Neuronal stem cell (in vitro differentiated cells): ENCODE measurements at regions not wholly inside any gene's neighbourhood (a gene's known extent, or its start where the extent isn't known, plus 50 kb on each side); places are given as distances from the start of the nearest gene placed in this dataset.

Experiments used
- DNase-seq: peaks from one replicate; pipeline ENCODE4 v3.0.0-alpha.2; 2013; ENCODE audit warnings: low spot score
- H2AFZ ChIP-seq: one replicate; pipeline ENCODE4 v1.6.1; 2013; ENCODE audit warnings: mild to moderate bottlenecking, low read length, inconsistent platforms
- H2AK5ac ChIP-seq: 2 replicates; pipeline ENCODE4 v1.6.1; 2013; ENCODE audit warnings: low read depth, mild to moderate bottlenecking, inconsistent platforms, low read length, moderate library complexity, mixed read lengths
- H2BK120ac ChIP-seq: 2 replicates; pipeline ENCODE4 v1.6.1; 2013; ENCODE audit warnings: low read depth, mild to moderate bottlenecking, inconsistent platforms, low read length, moderate library complexity, mixed read lengths
- H2BK12ac ChIP-seq: one replicate; pipeline ENCODE4 v1.6.1; 2013; ENCODE audit warnings: low read length, inconsistent platforms
- H2BK15ac ChIP-seq: 2 replicates; pipeline ENCODE4 v1.6.1; 2013; ENCODE audit warnings: mild to moderate bottlenecking, low read length, inconsistent platforms, mixed read lengths
- H2BK5ac ChIP-seq: one replicate; pipeline ENCODE4 v1.6.1; 2013; ENCODE audit warnings: inconsistent platforms, mild to moderate bottlenecking, low read length, moderate library complexity
- H3K14ac ChIP-seq: one replicate; pipeline ENCODE4 v1.6.1; 2013; ENCODE audit warnings: low read length, inconsistent platforms
- H3K18ac ChIP-seq: 2 replicates; pipeline ENCODE4 v1.6.1; 2013; ENCODE audit warnings: low read length, inconsistent platforms
- H3K23ac ChIP-seq: 2 replicates; pipeline ENCODE4 v1.6.1; 2013; ENCODE audit warnings: low read depth, mild to moderate bottlenecking, mixed read lengths, low read length, inconsistent platforms; ENCODE audit not compliant: poor library complexity
- H3K27ac ChIP-seq: replicated peaks from 3 replicates; pipeline ENCODE4 v1.5.1; 2013; ENCODE audit warnings: low read length, inconsistent platforms
- H3K27me3 ChIP-seq, 3 experiments: 2 replicates each; pipeline ENCODE4 v1.6.1; 2013; ENCODE audit warnings: low read length in 3 of 3, mild to moderate bottlenecking in 2 of 3, inconsistent platforms in 1 of 3, low read depth in 1 of 3, mixed read lengths in 1 of 3, moderate library complexity in 1 of 3; ENCODE audit not compliant: control insufficient read depth in 3 of 3, insufficient read depth in 3 of 3
- H3K36me3 ChIP-seq, 2 donors: replicated peaks in 1 of 2; 2 replicates each; pipeline ENCODE4 v1.6.1; 2013; ENCODE audit warnings: low read length in 2 of 2; ENCODE audit not compliant: control insufficient read depth in 2 of 2, insufficient read depth in 2 of 2
- H3K4ac ChIP-seq: 2 replicates; pipeline ENCODE4 v1.6.1; 2013; ENCODE audit warnings: inconsistent platforms, mild to moderate bottlenecking, low read length, moderate library complexity
- H3K4me1 ChIP-seq, 2 donors: 1 replicate in 1 of 2; 2 replicates in 1 of 2; pipeline ENCODE4 v1.6.1; 2013; ENCODE audit warnings: low read length in 2 of 2, low read depth in 1 of 2; ENCODE audit not compliant: control insufficient read depth in 2 of 2, insufficient read depth in 1 of 2
- H3K4me2 ChIP-seq: one replicate; pipeline ENCODE4 v1.6.1; 2013; ENCODE audit warnings: mild to moderate bottlenecking, low read length, inconsistent platforms; ENCODE audit not compliant: insufficient read depth, poor library complexity, severe bottlenecking
- H3K4me3 ChIP-seq, 2 donors: 2 replicates each; pipeline ENCODE4 v1.5.1; 2013; ENCODE audit warnings: low read length in 2 of 2, mild to moderate bottlenecking in 2 of 2, inconsistent platforms in 1 of 2, moderate library complexity in 1 of 2
- H3K79me1 ChIP-seq: one replicate; pipeline ENCODE4 v1.6.1; 2013; ENCODE audit warnings: low read depth, mild to moderate bottlenecking, inconsistent platforms, low read length, moderate library complexity
- H3K9ac ChIP-seq: one replicate; pipeline ENCODE4 v1.6.1; 2013; ENCODE audit warnings: mild to moderate bottlenecking, low read depth, low read length, inconsistent platforms; ENCODE audit not compliant: poor library complexity
- H3K9me3 ChIP-seq, 2 donors: replicated peaks in 1 of 2; 2 replicates each; pipeline versions ENCODE3 to v1.6.1; 2013; ENCODE audit warnings: low read length in 2 of 2, mild to moderate bottlenecking in 2 of 2, inconsistent platforms in 1 of 2, low read depth in 1 of 2, mixed read lengths in 1 of 2, moderate library complexity in 1 of 2; ENCODE audit not compliant: control insufficient read depth in 2 of 2, insufficient read depth in 1 of 2
- H4K8ac ChIP-seq: one replicate; pipeline ENCODE4 v1.6.1; 2013; ENCODE audit warnings: low read depth, mild to moderate bottlenecking, inconsistent platforms, low read length, moderate library complexity
- H4K91ac ChIP-seq: one replicate; pipeline ENCODE4 v1.6.1; 2013; ENCODE audit warnings: low read length, low read depth, mild to moderate bottlenecking, inconsistent platforms; ENCODE audit not compliant: poor library complexity
- WGBS, 2 donors: extraction: QIAGEN DNeasy Blood & Tissue Kit; methylation state at CpG; one replicate each; pipeline ENCODE4 v1.1.7; 2013; ENCODE audit warnings: missing lambda C conversion rate in 2 of 2, mixed read lengths in 1 of 2; ENCODE audit not compliant: insufficient read length in 2 of 2, insufficient replicate concordance in 1 of 2; ENCODE audit errors: extremely low coverage in 2 of 2; 5-methylcytosine and 5-hydroxymethylcytosine counted together

DNA sequence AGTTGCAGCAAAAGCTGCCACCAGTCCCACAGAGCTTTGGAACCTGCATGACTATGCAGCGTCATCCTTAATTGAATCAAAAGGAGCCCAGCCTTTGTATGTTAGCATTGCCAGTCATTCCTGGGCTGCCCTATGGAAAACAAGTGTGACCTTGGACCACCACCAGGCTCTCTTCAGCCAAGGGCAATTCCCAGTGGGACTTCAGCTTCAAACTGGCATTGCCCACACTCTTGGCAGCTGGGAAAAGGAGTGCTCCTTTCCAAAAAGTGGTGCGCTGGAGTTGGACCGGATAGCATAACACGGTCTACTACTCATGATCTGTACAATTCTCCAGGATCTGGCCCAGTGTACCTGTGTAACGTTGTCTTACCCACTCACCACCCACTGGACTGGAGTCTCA, 259.5 kb downstream of the MREG start:
- H3K9me3 ChIP-seq = peaks cover 0 to 6% of the 10 kb centered on the region in 2 donors
- no peak overlapping the region for H2BK12ac ChIP-seq
- no peak overlapping the region for H2BK120ac ChIP-seq
- H3K4me3 ChIP-seq = no peak overlapping the region
- no peaks in the 10 kb centered on the region for H3K79me1 ChIP-seq
- peaks cover 2 to 8% of the 10 kb centered on the region in 2 donors for H3K4me1 ChIP-seq
- no peak overlapping the region for H2BK15ac ChIP-seq
- no peak overlapping the region for H3K9ac ChIP-seq
- H4K91ac ChIP-seq = no peak overlapping the region
- no peak overlapping the region for H3K4ac ChIP-seq
- H3K18ac ChIP-seq = no peak overlapping the region
- H3K14ac ChIP-seq = no peak overlapping the region
- no peak for DNase-seq
- no CpG with 5 or more reads among the region's 5 CpGs for WGBS, 2 donors
- no peaks in the 10 kb centered on the region for H3K36me3 ChIP-seq
- no peak overlapping the region for H3K27ac ChIP-seq
- no peak overlapping the region for H4K8ac ChIP-seq
- no peak overlapping the region for H3K4me2 ChIP-seq
- H2BK5ac ChIP-seq = no peak overlapping the region
- no peak overlapping the region for H2AFZ ChIP-seq
- H3K27me3 ChIP-seq = no peaks in the 10 kb centered on the region
- H3K23ac ChIP-seq = no peak overlapping the region
- H2AK5ac ChIP-seq = no peak overlapping the region

- Histone ChIP-seq H3K27me3 (no peaks in the 10 kb centered on the region), H3K23ac (no peak overlapping the region), H3K4me3 (no peak overlapping the region), H2BK15ac (no peak overlapping the region), H2BK120ac (no peak overlapping the region), H2BK5ac (no peak overlapping the region), H3K36me3 (no peaks in the 10 kb centered on the region), H3K18ac (no peak overlapping the region), H2AK5ac (no peak overlapping the region), H3K9me3 (peaks cover 0 to 4% of the 10 kb centered on the region in 2 donors), H4K8ac (no peak overlapping the region), H3K4ac (no peak overlapping the region), H3K27ac (no peak overlapping the region), H3K4me2 (no peak overlapping the region), H3K14ac (no peak overlapping the region), H2AFZ (no peak overlapping the region), H3K4me1 (peaks cover 2 to 8% of the 10 kb centered on the region in 2 donors), H3K9ac (no peak overlapping the region), H2BK12ac (no peak overlapping the region), H3K79me1 (no peaks in the 10 kb centered on the region), H4K91ac (no peak overlapping the region)
- no peak for DNase-seq
- no CpG with 5 or more reads among the region's 3 CpGs for WGBS, 2 donors
Measured at GRCh38 chr2:215752991-215753390, 260.4 kb downstream of the MREG start.

DNA sequence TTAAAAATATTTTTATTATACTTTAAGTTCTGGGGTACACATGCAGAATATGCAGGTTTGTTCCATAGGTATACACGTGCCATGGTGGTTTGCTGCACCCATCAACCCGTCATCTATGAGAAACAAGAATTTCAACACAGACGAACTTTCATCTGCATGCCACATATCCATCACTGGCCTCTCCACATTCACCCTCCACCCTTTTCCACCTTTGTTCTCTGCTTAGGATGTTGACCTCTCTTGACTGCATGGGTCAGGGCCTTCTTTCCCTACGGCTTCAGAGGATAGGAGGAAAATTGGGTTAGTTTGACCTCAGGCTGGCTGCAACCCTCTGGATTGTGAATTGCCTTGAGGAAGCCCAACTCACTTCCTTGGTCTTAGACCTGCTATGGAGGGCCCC, 260.9 kb downstream of the MREG start:
- Histone ChIP-seq H3K36me3 (no peaks in the 10 kb centered on the region), H4K8ac (no peak overlapping the region), H4K91ac (no peak overlapping the region), H3K4me3 (no peak overlapping the region), H3K18ac (no peak overlapping the region), H2BK12ac (no peak overlapping the region), H2BK120ac (no peak overlapping the region), H2BK15ac (no peak overlapping the region), H3K4me1 (peaks cover 2 to 8% of the 10 kb centered on the region in 2 donors), H3K23ac (no peak overlapping the region), H3K9ac (no peak overlapping the region), H3K14ac (no peak overlapping the region), H2AFZ (no peak overlapping the region), H3K79me1 (no peaks in the 10 kb centered on the region), H3K27me3 (no peaks in the 10 kb centered on the region), H3K4me2 (no peak overlapping the region), H2BK5ac (no peak overlapping the region), H3K9me3 (no peaks in the 10 kb centered on the region), H3K4ac (no peak overlapping the region), H2AK5ac (no peak overlapping the region), H3K27ac (no peak overlapping the region)
- WGBS, 2 donors = no CpG with 5 or more reads among the region's 4 CpGs
- no peak for DNase-seq

- H2BK5ac ChIP-seq = no peak overlapping the region
- H2AK5ac ChIP-seq = no peak overlapping the region
- H2BK12ac ChIP-seq = no peak overlapping the region
- H4K91ac ChIP-seq = no peak overlapping the region
- WGBS, 2 donors = no CpG with 5 or more reads among the region's 3 CpGs
- H3K27ac ChIP-seq = no peak overlapping the region
- H3K4ac ChIP-seq = no peak overlapping the region
- H3K4me3 ChIP-seq = no peak overlapping the region
- no peak overlapping the region for H3K14ac ChIP-seq
- H3K4me2 ChIP-seq = no peak overlapping the region
- peaks cover 2 to 8% of the 10 kb centered on the region in 2 donors for H3K4me1 ChIP-seq
- H2BK15ac ChIP-seq = no peak overlapping the region
- no peak overlapping the region for H3K9ac ChIP-seq
- no peak overlapping the region for H3K23ac ChIP-seq
- H3K36me3 ChIP-seq = no peaks in the 10 kb centered on the region
- no peak overlapping the region for H4K8ac ChIP-seq
- H3K79me1 ChIP-seq = no peaks in the 10 kb centered on the region
- no peak overlapping the region for H3K18ac ChIP-seq
- H2AFZ ChIP-seq = no peak overlapping the region
- H3K27me3 ChIP-seq = no peaks in the 10 kb centered on the region
- H3K9me3 ChIP-seq = no peaks in the 10 kb centered on the region
- H2BK120ac ChIP-seq = no peak overlapping the region
- no peak for DNase-seq
Measured at GRCh38 chr2:215751911-215752272, 261.5 kb downstream of the MREG start.
